T-helper 2 cell treated with Interferon-gamma antibody and Interleukin-4, amounts not matched to agents 5 μg/mL and 100 μg/mL, for 36 hours (primary cell): ENCODE measurements at regions not wholly inside any gene's neighbourhood (a gene's known extent, or its start where the extent isn't known, plus 50 kb on each side); places are given as distances from the start of the nearest gene placed in this dataset.

Experiments used
- DNase-seq: peaks from one replicate; pipeline ENCODE4 v3.0.0; 2021; ENCODE audit warnings: low spot score
- H3K27ac Mint-ChIP-seq: one replicate; pipeline ENCODE4 v1.8.0; 2021; ENCODE audit warnings: mild to moderate bottlenecking, mixed read lengths
- H3K27me3 Mint-ChIP-seq: one replicate; pipeline ENCODE4 v1.8.0; 2021; ENCODE audit warnings: low read depth, mixed read lengths
- H3K36me3 Mint-ChIP-seq: one replicate; pipeline ENCODE4 v1.8.0; 2021; ENCODE audit warnings: low read depth, mixed read lengths
- H3K4me1 Mint-ChIP-seq: one replicate; pipeline ENCODE4 v1.8.0; 2021; ENCODE audit warnings: low read depth, mixed read lengths
- H3K4me3 Mint-ChIP-seq: one replicate; pipeline ENCODE4 v1.8.0; 2022; ENCODE audit warnings: mild to moderate bottlenecking, moderate library complexity, mixed read lengths
- H3K9me3 Mint-ChIP-seq: one replicate; pipeline ENCODE4 v1.8.0; 2021; ENCODE audit warnings: mixed read lengths

- no peak for DNase-seq
- Mint-ChIP-seq H3K36me3 (no peaks in the 10 kb centered on the region), H3K4me1 (no peaks in the 10 kb centered on the region), H3K27me3 (no peaks in the 10 kb centered on the region), H3K9me3 (peaks cover 26% of the 10 kb centered on the region), H3K27ac (no peak overlapping the region), H3K4me3 (no peak overlapping the region)
These were observed 1566.5 kb upstream of the PCDH7 start for GRCh38 chr4:29153642-29154041.

GRCh38 chr4:29175291-29175690, 1544.9 kb upstream of the PCDH7 start:
- peaks cover 32% of the 10 kb centered on the region for H3K9me3 Mint-ChIP-seq
- H3K4me3 Mint-ChIP-seq = no peak overlapping the region
- H3K27ac Mint-ChIP-seq = no peak overlapping the region
- DNase-seq = no peak
- no peaks in the 10 kb centered on the region for H3K36me3 Mint-ChIP-seq
- no peaks in the 10 kb centered on the region for H3K4me1 Mint-ChIP-seq
- H3K27me3 Mint-ChIP-seq = no peaks in the 10 kb centered on the region

GRCh38 chr4:29199025-29199424, 1521.1 kb upstream of the PCDH7 start:
- no peak overlapping the region for H3K27ac Mint-ChIP-seq
- H3K4me3 Mint-ChIP-seq = no peak overlapping the region
- no peaks in the 10 kb centered on the region for H3K36me3 Mint-ChIP-seq
- peaks cover 17% of the 10 kb centered on the region for H3K9me3 Mint-ChIP-seq
- DNase-seq = no peak
- H3K27me3 Mint-ChIP-seq = no peaks in the 10 kb centered on the region
- no peaks in the 10 kb centered on the region for H3K4me1 Mint-ChIP-seq

GRCh38 chr4:29199485-29199884, 1520.7 kb upstream of the PCDH7 start:
- no peaks in the 10 kb centered on the region for H3K4me1 Mint-ChIP-seq
- H3K36me3 Mint-ChIP-seq = no peaks in the 10 kb centered on the region
- H3K9me3 Mint-ChIP-seq = peaks cover 17% of the 10 kb centered on the region
- DNase-seq = no peak
- no peak overlapping the region for H3K27ac Mint-ChIP-seq
- H3K4me3 Mint-ChIP-seq = no peak overlapping the region
- no peaks in the 10 kb centered on the region for H3K27me3 Mint-ChIP-seq

GRCh38 chr4:29213020-29213419, 1507.1 kb upstream of the PCDH7 start:
- Mint-ChIP-seq H3K4me1 (no peaks in the 10 kb centered on the region), H3K27ac (no peak overlapping the region), H3K27me3 (no peaks in the 10 kb centered on the region), H3K36me3 (no peaks in the 10 kb centered on the region), H3K4me3 (no peak overlapping the region), H3K9me3 (peaks cover 24% of the 10 kb centered on the region)
- DNase-seq = no peak

GRCh38 chr4:29220761-29221160, 1499.4 kb upstream of the PCDH7 start:
- Mint-ChIP-seq H3K4me1 (no peaks in the 10 kb centered on the region), H3K27me3 (no peaks in the 10 kb centered on the region), H3K27ac (no peak overlapping the region), H3K4me3 (no peak overlapping the region), H3K36me3 (no peaks in the 10 kb centered on the region), H3K9me3 (no peaks in the 10 kb centered on the region)
- DNase-seq = no peak

GRCh38 chr4:29224911-29225310, 1495.3 kb upstream of the PCDH7 start:
- H3K27me3 Mint-ChIP-seq = no peaks in the 10 kb centered on the region
- peaks cover 13% of the 10 kb centered on the region for H3K9me3 Mint-ChIP-seq
- no peaks in the 10 kb centered on the region for H3K36me3 Mint-ChIP-seq

GRCh38 chr4:29240641-29241040, 1479.5 kb upstream of the PCDH7 start:
- H3K9me3 Mint-ChIP-seq = peaks cover 42% of the 10 kb centered on the region
- no peak overlapping the region for H3K4me3 Mint-ChIP-seq
- no peaks in the 10 kb centered on the region for H3K36me3 Mint-ChIP-seq
- H3K27me3 Mint-ChIP-seq = no peaks in the 10 kb centered on the region
- no peak overlapping the region for H3K27ac Mint-ChIP-seq
- H3K4me1 Mint-ChIP-seq = no peaks in the 10 kb centered on the region
- no peak for DNase-seq

More at GRCh38 chr4:29224911-29225310, 1495.3 kb upstream of the PCDH7 start:
- H3K4me3 Mint-ChIP-seq = no peak overlapping the region
- H3K27ac Mint-ChIP-seq = no peak overlapping the region
- no peak for DNase-seq
- H3K4me1 Mint-ChIP-seq = no peaks in the 10 kb centered on the region

- Mint-ChIP-seq H3K4me1 (no peaks in the 10 kb centered on the region), H3K36me3 (no peaks in the 10 kb centered on the region), H3K27ac (no peak overlapping the region), H3K9me3 (peaks cover 45% of the 10 kb centered on the region), H3K4me3 (no peak overlapping the region), H3K27me3 (no peaks in the 10 kb centered on the region)
- no peak for DNase-seq
These were observed 1477.1 kb upstream of the PCDH7 start for GRCh38 chr4:29243054-29243453.

- Mint-ChIP-seq H3K9me3 (peaks cover 43% of the 10 kb centered on the region), H3K27me3 (no peaks in the 10 kb centered on the region), H3K4me3 (no peak overlapping the region), H3K4me1 (no peaks in the 10 kb centered on the region), H3K36me3 (no peaks in the 10 kb centered on the region), H3K27ac (no peak overlapping the region)
- no peak for DNase-seq
These were observed 1476.3 kb upstream of the PCDH7 start for GRCh38 chr4:29243851-29244250.

GRCh38 chr4:29259556-29259955, 1460.6 kb upstream of the PCDH7 start:
- H3K9me3 Mint-ChIP-seq = peaks cover 37% of the 10 kb centered on the region
- no peaks in the 10 kb centered on the region for H3K4me1 Mint-ChIP-seq
- no peak overlapping the region for H3K4me3 Mint-ChIP-seq
- no peak overlapping the region for H3K27ac Mint-ChIP-seq
- no peak for DNase-seq
- no peaks in the 10 kb centered on the region for H3K36me3 Mint-ChIP-seq
- no peaks in the 10 kb centered on the region for H3K27me3 Mint-ChIP-seq

GRCh38 chr4:29262986-29263385, 1457.2 kb upstream of the PCDH7 start:
- H3K4me1 Mint-ChIP-seq = no peaks in the 10 kb centered on the region
- H3K27me3 Mint-ChIP-seq = no peaks in the 10 kb centered on the region
- no peaks in the 10 kb centered on the region for H3K36me3 Mint-ChIP-seq
- DNase-seq = no peak
- no peak overlapping the region for H3K4me3 Mint-ChIP-seq
- peaks cover 39% of the 10 kb centered on the region for H3K9me3 Mint-ChIP-seq
- no peak overlapping the region for H3K27ac Mint-ChIP-seq

GRCh38 chr4:29276150-29276549, 1444.0 kb upstream of the PCDH7 start:
- Mint-ChIP-seq H3K27ac (no peak overlapping the region), H3K4me3 (no peak overlapping the region), H3K27me3 (no peaks in the 10 kb centered on the region), H3K4me1 (no peaks in the 10 kb centered on the region), H3K36me3 (no peaks in the 10 kb centered on the region), H3K9me3 (peaks cover 33% of the 10 kb centered on the region)
- DNase-seq = no peak

- Mint-ChIP-seq H3K36me3 (no peaks in the 10 kb centered on the region), H3K4me1 (no peaks in the 10 kb centered on the region), H3K27me3 (no peaks in the 10 kb centered on the region), H3K27ac (no peak overlapping the region), H3K4me3 (no peak overlapping the region), H3K9me3 (peaks cover 33% of the 10 kb centered on the region)
- no peak for DNase-seq
These were observed 1442.8 kb upstream of the PCDH7 start for GRCh38 chr4:29277381-29277780.

GRCh38 chr4:29278585-29278984, 1441.6 kb upstream of the PCDH7 start:
- no peaks in the 10 kb centered on the region for H3K27me3 Mint-ChIP-seq
- no peak overlapping the region for H3K27ac Mint-ChIP-seq
- no peaks in the 10 kb centered on the region for H3K36me3 Mint-ChIP-seq
- no peak overlapping the region for H3K4me3 Mint-ChIP-seq
- no peaks in the 10 kb centered on the region for H3K4me1 Mint-ChIP-seq
- DNase-seq = no peak
- H3K9me3 Mint-ChIP-seq = peaks cover 36% of the 10 kb centered on the region
